ENCODE measurements at regions not wholly inside any gene's neighbourhood (a gene's known extent, or its start where the extent isn't known, plus 50 kb on each side); places are given as distances from the start of the nearest gene placed in this dataset.
A peak's percentile ranks its signal among the peaks of the same experiment; 100 is the strongest.

GRCh38 chr17:409308-409847 is 56.8 kb upstream of the RPH3AL start (continued):
- peak; percentile 74 for TF ChIP-seq ZBTB33 (CRISPR knock-in tag; IDR thresholded peaks at IDR 0.05)
- TF ChIP-seq ZNF546 (CRISPR knock-in tag; conservative IDR thresholded peaks at IDR 0.05): no peak
- TF ChIP-seq, protein P1, sequence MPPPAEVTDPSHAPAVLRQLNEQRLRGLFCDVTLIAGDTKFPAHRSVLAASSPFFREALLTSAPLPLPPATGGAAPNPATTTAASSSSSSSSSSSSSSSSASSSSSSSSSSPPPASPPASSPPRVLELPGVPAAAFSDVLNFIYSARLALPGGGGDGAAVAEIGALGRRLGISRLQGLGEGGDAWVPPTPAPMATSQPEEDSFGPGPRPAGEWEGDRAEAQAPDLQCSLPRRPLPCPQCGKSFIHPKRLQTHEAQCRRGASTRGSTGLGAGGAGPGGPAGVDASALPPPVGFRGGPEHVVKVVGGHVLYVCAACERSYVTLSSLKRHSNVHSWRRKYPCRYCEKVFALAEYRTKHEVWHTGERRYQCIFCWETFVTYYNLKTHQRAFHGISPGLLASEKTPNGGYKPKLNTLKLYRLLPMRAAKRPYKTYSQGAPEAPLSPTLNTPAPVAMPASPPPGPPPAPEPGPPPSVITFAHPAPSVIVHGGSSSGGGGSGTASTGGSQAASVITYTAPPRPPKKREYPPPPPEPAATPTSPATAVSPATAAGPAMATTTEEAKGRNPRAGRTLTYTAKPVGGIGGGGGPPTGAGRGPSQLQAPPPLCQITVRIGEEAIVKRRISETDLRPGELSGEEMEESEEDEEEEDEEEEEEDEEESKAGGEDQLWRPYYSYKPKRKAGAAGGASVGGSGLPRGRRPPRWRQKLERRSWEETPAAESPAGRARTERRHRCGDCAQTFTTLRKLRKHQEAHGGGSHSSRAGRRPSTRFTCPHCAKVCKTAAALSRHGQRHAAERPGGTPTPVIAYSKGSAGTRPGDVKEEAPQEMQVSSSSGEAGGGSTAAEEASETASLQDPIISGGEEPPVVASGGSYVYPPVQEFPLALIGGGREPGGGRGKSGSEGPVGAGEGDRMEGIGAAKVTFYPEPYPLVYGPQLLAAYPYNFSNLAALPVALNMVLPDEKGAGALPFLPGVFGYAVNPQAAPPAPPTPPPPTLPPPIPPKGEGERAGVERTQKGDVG (CRISPR knock-in tag; IDR thresholded peaks at IDR 0.05; ENCODE audit: borderline replicate concordance): 0 out of 2 replicates have a peak, but pooled peaks have one; percentile 81
- TF ChIP-seq, protein P2, sequence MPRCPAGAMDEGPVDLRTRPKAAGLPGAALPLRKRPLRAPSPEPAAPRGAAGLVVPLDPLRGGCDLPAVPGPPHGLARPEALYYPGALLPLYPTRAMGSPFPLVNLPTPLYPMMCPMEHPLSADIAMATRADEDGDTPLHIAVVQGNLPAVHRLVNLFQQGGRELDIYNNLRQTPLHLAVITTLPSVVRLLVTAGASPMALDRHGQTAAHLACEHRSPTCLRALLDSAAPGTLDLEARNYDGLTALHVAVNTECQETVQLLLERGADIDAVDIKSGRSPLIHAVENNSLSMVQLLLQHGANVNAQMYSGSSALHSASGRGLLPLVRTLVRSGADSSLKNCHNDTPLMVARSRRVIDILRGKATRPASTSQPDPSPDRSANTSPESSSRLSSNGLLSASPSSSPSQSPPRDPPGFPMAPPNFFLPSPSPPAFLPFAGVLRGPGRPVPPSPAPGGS (CRISPR knock-in tag; IDR thresholded peaks at IDR 0.05): 0 out of 2 replicates have a peak, but pooled peaks have one; percentile 30
- 0 out of 2 replicates have a peak, but pooled peaks have one; percentile 12 for TF ChIP-seq ZFP90 (CRISPR knock-in tag; IDR thresholded peaks at IDR 0.05; ENCODE audit: borderline replicate concordance)
- TF ChIP-seq ZNF710 (CRISPR knock-in tag; IDR thresholded peaks at IDR 0.05; ENCODE audit: borderline replicate concordance): no peak
- no peak for TF ChIP-seq PCBP2 (optimal IDR thresholded peaks at IDR 0.05; ENCODE audit: low read depth, low read length, poor library complexity, severe bottlenecking)
- TF ChIP-seq SIN3A (IDR thresholded peaks at IDR 0.05; ENCODE audit: borderline replicate concordance, low read depth, low read length): no peak
- no peak for TF ChIP-seq ZNF382 (CRISPR knock-in tag; IDR thresholded peaks at IDR 0.05; ENCODE audit: borderline replicate concordance)
- TF ChIP-seq, protein P3, sequence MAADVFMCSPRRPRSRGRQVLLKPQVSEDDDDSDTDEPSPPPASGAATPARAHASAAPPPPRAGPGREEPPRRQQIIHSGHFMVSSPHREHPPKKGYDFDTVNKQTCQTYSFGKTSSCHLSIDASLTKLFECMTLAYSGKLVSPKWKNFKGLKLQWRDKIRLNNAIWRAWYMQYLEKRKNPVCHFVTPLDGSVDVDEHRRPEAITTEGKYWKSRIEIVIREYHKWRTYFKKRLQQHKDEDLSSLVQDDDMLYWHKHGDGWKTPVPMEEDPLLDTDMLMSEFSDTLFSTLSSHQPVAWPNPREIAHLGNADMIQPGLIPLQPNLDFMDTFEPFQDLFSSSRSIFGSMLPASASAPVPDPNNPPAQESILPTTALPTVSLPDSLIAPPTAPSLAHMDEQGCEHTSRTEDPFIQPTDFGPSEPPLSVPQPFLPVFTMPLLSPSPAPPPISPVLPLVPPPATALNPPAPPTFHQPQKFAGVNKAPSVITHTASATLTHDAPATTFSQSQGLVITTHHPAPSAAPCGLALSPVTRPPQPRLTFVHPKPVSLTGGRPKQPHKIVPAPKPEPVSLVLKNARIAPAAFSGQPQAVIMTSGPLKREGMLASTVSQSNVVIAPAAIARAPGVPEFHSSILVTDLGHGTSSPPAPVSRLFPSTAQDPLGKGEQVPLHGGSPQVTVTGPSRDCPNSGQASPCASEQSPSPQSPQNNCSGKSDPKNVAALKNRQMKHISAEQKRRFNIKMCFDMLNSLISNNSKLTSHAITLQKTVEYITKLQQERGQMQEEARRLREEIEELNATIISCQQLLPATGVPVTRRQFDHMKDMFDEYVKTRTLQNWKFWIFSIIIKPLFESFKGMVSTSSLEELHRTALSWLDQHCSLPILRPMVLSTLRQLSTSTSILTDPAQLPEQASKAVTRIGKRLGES (CRISPR knock-in tag; IDR thresholded peaks at IDR 0.05; ENCODE audit: borderline replicate concordance): no peak
- TF ChIP-seq, protein P4, sequence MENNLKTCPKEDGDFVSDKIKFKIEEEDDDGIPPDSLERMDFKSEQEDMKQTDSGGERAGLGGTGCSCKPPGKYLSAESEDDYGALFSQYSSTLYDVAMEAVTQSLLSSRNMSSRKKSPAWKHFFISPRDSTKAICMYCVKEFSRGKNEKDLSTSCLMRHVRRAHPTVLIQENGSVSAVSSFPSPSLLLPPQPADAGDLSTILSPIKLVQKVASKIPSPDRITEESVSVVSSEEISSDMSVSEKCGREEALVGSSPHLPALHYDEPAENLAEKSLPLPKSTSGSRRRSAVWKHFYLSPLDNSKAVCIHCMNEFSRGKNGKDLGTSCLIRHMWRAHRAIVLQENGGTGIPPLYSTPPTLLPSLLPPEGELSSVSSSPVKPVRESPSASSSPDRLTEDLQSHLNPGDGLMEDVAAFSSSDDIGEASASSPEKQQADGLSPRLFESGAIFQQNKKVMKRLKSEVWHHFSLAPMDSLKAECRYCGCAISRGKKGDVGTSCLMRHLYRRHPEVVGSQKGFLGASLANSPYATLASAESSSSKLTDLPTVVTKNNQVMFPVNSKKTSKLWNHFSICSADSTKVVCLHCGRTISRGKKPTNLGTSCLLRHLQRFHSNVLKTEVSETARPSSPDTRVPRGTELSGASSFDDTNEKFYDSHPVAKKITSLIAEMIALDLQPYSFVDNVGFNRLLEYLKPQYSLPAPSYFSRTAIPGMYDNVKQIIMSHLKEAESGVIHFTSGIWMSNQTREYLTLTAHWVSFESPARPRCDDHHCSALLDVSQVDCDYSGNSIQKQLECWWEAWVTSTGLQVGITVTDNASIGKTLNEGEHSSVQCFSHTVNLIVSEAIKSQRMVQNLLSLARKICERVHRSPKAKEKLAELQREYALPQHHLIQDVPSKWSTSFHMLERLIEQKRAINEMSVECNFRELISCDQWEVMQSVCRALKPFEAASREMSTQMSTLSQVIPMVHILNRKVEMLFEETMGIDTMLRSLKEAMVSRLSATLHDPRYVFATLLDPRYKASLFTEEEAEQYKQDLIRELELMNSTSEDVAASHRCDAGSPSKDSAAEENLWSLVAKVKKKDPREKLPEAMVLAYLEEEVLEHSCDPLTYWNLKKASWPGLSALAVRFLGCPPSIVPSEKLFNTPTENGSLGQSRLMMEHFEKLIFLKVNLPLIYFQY (CRISPR knock-in tag; IDR thresholded peaks at IDR 0.05; ENCODE audit: borderline replicate concordance): no peak

All from HepG2 (cell line).